HepG2 (cell line): ENCODE measurements at regions not wholly inside any gene's neighbourhood (a gene's known extent, or its start where the extent isn't known, plus 50 kb on each side); places are given as distances from the start of the nearest gene placed in this dataset.

Source experiments
- ATAC-seq: fragments of 200-7000 bp; cut with Tn5 transposase; 3 replicates; pipeline ENCODE4 v1.9.1; 2020; ENCODE audit warnings: mild to moderate bottlenecking, moderate library complexity
- BruUV-seq: library from RNA; stranded (reverse); fragments of 400-500 nt; replicated peaks from 2 replicates; lab custom pipeline; 2021; lab: Mats Ljungman, UMichigan
- CTCF ChIA-PET: fragments of 300-600 bp; formaldehyde crosslinking; extraction: SDS; loops from one replicate; lab custom pipeline; 2021; ENCODE audit warnings: low total read pairs, inconsistent platforms, low intra/inter-chr PET ratio; lab: Yijun Ruan, JAX
- POLR2A ChIA-PET: fragments of 350-600 bp; sonication (Branson Sonifier 250); formaldehyde crosslinking; loops from one replicate; lab custom pipeline; 2020; ENCODE audit warnings: antibody characterized with exemption, inconsistent platforms; lab: Yijun Ruan, JAX
- DNase-seq: peaks from one replicate; pipeline ENCODE4 v3.0.0-alpha.2; 2015; ENCODE audit warnings: low spot score
- FAIRE-seq: peaks from 3 replicates; lab custom pipeline; 2011; peaks lifted over from hg19 to GRCh38; lab: Jason Lieb, UNC
- H2AFZ ChIP-seq: one replicate; pipeline ENCODE4 v1.6.1; 2011; ENCODE audit warnings: low read length, inconsistent platforms
- H3K27ac ChIP-seq: fragments of 300-600 bp; 3 replicates; pipeline ENCODE4 v1.8.0; 2011; ENCODE audit warnings: mixed run types, mild to moderate bottlenecking, mixed read lengths, low read length, inconsistent platforms; ENCODE audit not compliant: insufficient read depth; ENCODE audit errors: extremely low read length
- H3K27me3 ChIP-seq, 2 experiments: fragments of 200-600 bp in 1 of 2; 2 replicates in 1 of 2; 3 replicates in 1 of 2; pipeline versions ENCODE4 v1.6.0 to v1.8.0; 2011; ENCODE audit warnings: low read length in 2 of 2, mild to moderate bottlenecking in 2 of 2, moderate library complexity in 2 of 2, inconsistent platforms in 1 of 2; ENCODE audit not compliant: insufficient read depth in 2 of 2, control insufficient read depth in 1 of 2
- H3K36me3 ChIP-seq, 2 experiments: fragments of 200-600 bp in 1 of 2; replicated peaks in 1 of 2; 2 replicates in 1 of 2; 3 replicates in 1 of 2; pipeline versions ENCODE4 v1.5.1 to v1.8.0; 2011; ENCODE audit warnings: low read length in 2 of 2, inconsistent platforms in 1 of 2; ENCODE audit not compliant: insufficient read depth in 2 of 2, control insufficient read depth in 1 of 2
- H3K4me1 ChIP-seq: 2 replicates; pipeline ENCODE4 v1.5.1; 2012; ENCODE audit warnings: low read length, inconsistent platforms; ENCODE audit not compliant: insufficient read depth
- H3K4me2 ChIP-seq: 2 replicates; pipeline ENCODE4 v1.6.0; 2011; ENCODE audit warnings: low read depth, low read length, inconsistent platforms
- H3K4me3 ChIP-seq, 3 experiments: fragments of 200-600 bp in 1 of 3; sonication (generic), shearing (Covaris generic) in 1 of 3; replicated peaks in 1 of 3; 2 replicates each; pipeline ENCODE4 v1.5.1; 2011 to 2016; ENCODE audit warnings: low read length in 3 of 3, inconsistent platforms in 2 of 3, low read depth in 2 of 3, mild to moderate bottlenecking in 2 of 3, control low read depth in 1 of 3, mixed read lengths in 1 of 3; ENCODE audit not compliant: insufficient read depth in 1 of 3
- H3K79me2 ChIP-seq: one replicate; pipeline ENCODE4 v1.6.1; 2011; ENCODE audit warnings: low read length, inconsistent platforms; ENCODE audit not compliant: insufficient read depth
- H3K9ac ChIP-seq: 2 replicates; pipeline ENCODE4 v1.6.0; 2011; ENCODE audit warnings: mild to moderate bottlenecking, low read depth, low read length, inconsistent platforms; ENCODE audit not compliant: insufficient read depth
- H3K9me3 ChIP-seq: 2 replicates; pipeline ENCODE4 v1.5.1; 2012; ENCODE audit warnings: mild to moderate bottlenecking, low read length
- H4K20me1 ChIP-seq: 2 replicates; pipeline ENCODE4 v1.6.0; 2011; ENCODE audit warnings: inconsistent platforms, mild to moderate bottlenecking, low read length, moderate library complexity; ENCODE audit not compliant: insufficient read depth
- AKAP8 ChIP-seq: sonication (generic); formaldehyde crosslinking; IDR thresholded peaks from 2 replicates; pipeline ENCODE4 v1.5.1; 2020; ENCODE audit warnings: mild to moderate bottlenecking, missing genetic modification reagents
- DPF2 ChIP-seq: sonication (generic); formaldehyde crosslinking; IDR thresholded peaks from 2 replicates; pipeline ENCODE4 v1.4.0; 2020; ENCODE audit warnings: mild to moderate bottlenecking, low read depth, missing genetic modification reagents, borderline replicate concordance
- ETV6 ChIP-seq: sonication (generic); formaldehyde crosslinking; conservative IDR thresholded peaks from 2 replicates; pipeline ENCODE4 v1.4.0; 2020; ENCODE audit warnings: missing genetic modification reagents
- GATAD1 ChIP-seq: IDR thresholded peaks from 2 replicates; pipeline ENCODE4 v1.6.1; 2016; ENCODE audit warnings: missing genetic modification reagents, missing compliant biosample characterization
- GTF2F1 ChIP-seq: fragments of 150-350 bp; IDR thresholded peaks from 2 replicates; pipeline ENCODE4 v1.6.1; 2014; ENCODE audit warnings: low read length
- HHEX ChIP-seq: IDR thresholded peaks from 2 replicates; pipeline ENCODE4 v1.6.1; 2016; ENCODE audit warnings: control low read depth
- MBNL3 ChIP-seq: fragments of 250-450 bp; sonication (Bioruptor Pico); conservative IDR thresholded peaks from 2 replicates; pipeline ENCODE4 v1.8.0; 2022; ENCODE audit warnings: mild to moderate bottlenecking, inconsistent platforms
- NR3C1 ChIP-seq: sonication (generic); formaldehyde crosslinking; IDR thresholded peaks from 2 replicates; pipeline ENCODE4 v1.4.0; 2020; ENCODE audit warnings: missing genetic modification reagents
- SETDB1 ChIP-seq: sonication (generic); formaldehyde crosslinking; IDR thresholded peaks from 2 replicates; pipeline ENCODE4 v1.5.1; 2020; ENCODE audit warnings: missing genetic modification reagents, mild to moderate bottlenecking, borderline replicate concordance
- SRSF9 ChIP-seq: fragments of 200-400 bp; formaldehyde crosslinking; IDR thresholded peaks from 2 replicates; pipeline ENCODE4 v1.6.1; 2018; ENCODE audit warnings: borderline replicate concordance, mild to moderate bottlenecking, low read depth, low read length; ENCODE audit not compliant: insufficient read depth, poor library complexity, severe bottlenecking
- ZKSCAN1 ChIP-seq: fragments of 150-350 bp; IDR thresholded peaks from 2 replicates; pipeline ENCODE4 v1.6.1; 2014; ENCODE audit warnings: low read length
- ZNF121 ChIP-seq: sonication (generic); formaldehyde crosslinking; IDR thresholded peaks from 2 replicates; pipeline ENCODE4 v1.5.0; 2020; ENCODE audit warnings: mild to moderate bottlenecking, missing genetic modification reagents
- ZNF142 ChIP-seq: sonication (generic); formaldehyde crosslinking; IDR thresholded peaks from 2 replicates; pipeline ENCODE4 v1.4.0; 2020; ENCODE audit warnings: missing genetic modification reagents
- ZNF33B ChIP-seq: sonication (generic); formaldehyde crosslinking; IDR thresholded peaks from 2 replicates; pipeline ENCODE4 v1.5.1; 2020; ENCODE audit warnings: mild to moderate bottlenecking, missing genetic modification reagents
- ZNF549 ChIP-seq: sonication (generic); formaldehyde crosslinking; IDR thresholded peaks from 2 replicates; pipeline ENCODE4 v1.5.0; 2020; ENCODE audit warnings: missing genetic modification reagents
- ZNF678 ChIP-seq: sonication (generic); formaldehyde crosslinking; IDR thresholded peaks from 2 replicates; pipeline ENCODE4 v1.4.0; 2020; ENCODE audit warnings: mild to moderate bottlenecking, missing genetic modification reagents
- ZNF891 ChIP-seq: sonication (generic); formaldehyde crosslinking; IDR thresholded peaks from 2 replicates; pipeline ENCODE4 v1.5.0; 2020; ENCODE audit warnings: mild to moderate bottlenecking, missing genetic modification reagents
- ZSCAN9 ChIP-seq: IDR thresholded peaks from 2 replicates; pipeline ENCODE4 v1.6.1; 2016; ENCODE audit warnings: borderline replicate concordance
- WGBS: methylation state at CpG from one replicate; pipeline ENCODE4 v1.1.6; 2017; ENCODE audit warnings: low lambda C conversion rate; 5-methylcytosine and 5-hydroxymethylcytosine counted together
- in situ Hi-C: cut with HindIII; loops from 2 replicates; pipeline ENCODE4 v1.10.0; 2017; ENCODE audit warnings: low pct_unique_long_range_greater_than_20kb; ENCODE audit not compliant: extremely low pct_ligation_motif_present
- intact Hi-C: fragments of 100-400 bp; cut with micrococcal nuclease; formaldehyde crosslinking; loops from one replicate; pipeline ENCODE4 v1.10.0; 2022; ENCODE audit not compliant: unreplicated experiment

GRCh38 chr5:25649628-25650265 lies 1005.0 kb upstream of the CDH10 start:
- ChIA-PET CTCF (no interaction called here), POLR2A (no interaction called here)
- no peak overlapping the region for H3K4me3 ChIP-seq
- no peak overlapping the region for H3K9ac ChIP-seq
- H3K9me3 ChIP-seq, result peaks cover 61% of the 10 kb centered on the region
- FAIRE-seq (no peak), ATAC-seq (no peak), DNase-seq (no peak)
- no peak overlapping the region for H2AFZ ChIP-seq
- H3K36me3 ChIP-seq, result no peaks in the 10 kb centered on the region
- in situ Hi-C loops (no loop called here), intact Hi-C loops (no loop called here)
- H3K4me2 ChIP-seq, result no peak overlapping the region
- no peak overlapping the region for H3K27ac ChIP-seq
- BruUV-seq, result no TSS peak
- no peaks in the 10 kb centered on the region for H3K27me3 ChIP-seq
- no peaks in the 10 kb centered on the region for H3K4me1 ChIP-seq
- WGBS, result 74% methylated on average over 16 of the region's 16 CpGs
- H3K79me2 ChIP-seq, result no peaks in the 10 kb centered on the region
- no peaks in the 10 kb centered on the region for H4K20me1 ChIP-seq
- TF ChIP-seq DPF2 (CRISPR knock-in tag), result no peak
- TF ChIP-seq GTF2F1, result no peak
- no peak for TF ChIP-seq ZNF142 (CRISPR knock-in tag)
- no peak for TF ChIP-seq ZNF121 (CRISPR knock-in tag)
- TF ChIP-seq MBNL3 (CRISPR knock-in tag), result no peak
- TF ChIP-seq ZKSCAN1, result no peak
- no peak for TF ChIP-seq ZNF33B
- TF ChIP-seq ZSCAN9 (CRISPR knock-in tag), result no peak
- no peak for TF ChIP-seq GATAD1 (CRISPR knock-in tag)
- TF ChIP-seq SRSF9, result no peak
- no peak for TF ChIP-seq ETV6 (CRISPR knock-in tag)
- no peak for TF ChIP-seq ZNF549 (CRISPR knock-in tag)
- TF ChIP-seq ZNF891, result no peak
- no peak for TF ChIP-seq AKAP8
- no peak for TF ChIP-seq ZNF678 (CRISPR knock-in tag)
- no peak for TF ChIP-seq NR3C1 (CRISPR knock-in tag)
- no peak for TF ChIP-seq SETDB1 (CRISPR knock-in tag)
- TF ChIP-seq HHEX, result no peak
